Activated CD4-positive, alpha-beta T cell treated with anti-CD3 and anti-CD28 coated beads for 48 hours (primary cell): ENCODE measurements at regions not wholly inside any gene's neighbourhood (a gene's known extent, or its start where the extent isn't known, plus 50 kb on each side); places are given as distances from the start of the nearest gene placed in this dataset.
"Not testable (repeated sequence)": the region's sequence is repeated elsewhere in the genome, so short reads cannot be mapped to it uniquely, and the experiment has no call there.

ENCODE experiments used
- DNase-seq: peaks from one replicate; pipeline ENCODE4 v3.0.0-alpha.2; 2020

DNA sequence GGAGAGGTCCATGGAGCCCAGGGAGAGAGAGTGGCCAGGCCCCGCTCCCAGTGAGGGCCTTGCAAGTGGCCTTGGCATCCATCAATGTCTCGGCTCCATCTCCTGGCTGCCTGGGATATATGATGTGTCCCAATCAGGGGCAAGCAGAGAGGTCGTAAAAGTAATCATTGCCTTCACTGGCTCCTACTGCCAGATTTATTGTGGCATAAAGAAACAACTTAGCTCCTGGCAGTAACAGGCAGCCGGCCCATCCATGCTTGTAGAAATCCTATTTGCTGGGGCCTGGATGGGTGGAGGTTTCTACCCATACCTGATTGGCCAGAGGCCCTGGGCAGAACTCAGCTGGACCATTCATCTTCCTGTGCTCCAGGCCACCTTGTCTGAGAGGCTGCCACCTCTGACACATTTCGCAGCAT is 272.6 kb downstream of the MATN1 start:
- DNase-seq, result no peak

- DNase-seq, result no peak
Measured at GRCh38 chr1:30450148-30450817, 273.1 kb downstream of the MATN1 start.

GRCh38 chr1:30449428-30450147 is 273.8 kb downstream of the MATN1 start:
- no peak for DNase-seq

DNA sequence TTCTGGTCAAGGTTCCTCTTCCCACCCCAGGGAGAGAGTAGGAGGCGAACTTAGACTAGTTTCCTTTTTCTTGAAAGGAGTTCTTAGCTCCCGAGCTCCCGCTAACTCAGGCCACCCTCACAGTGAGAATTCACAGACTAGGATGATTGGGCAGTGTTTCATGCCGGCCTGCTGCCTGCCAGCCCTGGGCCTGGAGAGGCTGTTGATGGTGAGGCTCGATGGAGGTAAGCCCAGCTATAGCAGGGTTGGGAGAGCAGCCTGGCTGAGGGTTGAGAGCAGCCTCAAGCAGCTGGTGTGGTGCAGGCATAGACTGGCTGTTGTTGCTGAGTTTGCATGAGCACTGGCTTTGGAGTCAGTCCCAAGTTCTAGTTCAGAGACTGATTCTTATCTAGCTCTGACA is 274.4 kb downstream of the MATN1 start:
- no peak for DNase-seq

DNA sequence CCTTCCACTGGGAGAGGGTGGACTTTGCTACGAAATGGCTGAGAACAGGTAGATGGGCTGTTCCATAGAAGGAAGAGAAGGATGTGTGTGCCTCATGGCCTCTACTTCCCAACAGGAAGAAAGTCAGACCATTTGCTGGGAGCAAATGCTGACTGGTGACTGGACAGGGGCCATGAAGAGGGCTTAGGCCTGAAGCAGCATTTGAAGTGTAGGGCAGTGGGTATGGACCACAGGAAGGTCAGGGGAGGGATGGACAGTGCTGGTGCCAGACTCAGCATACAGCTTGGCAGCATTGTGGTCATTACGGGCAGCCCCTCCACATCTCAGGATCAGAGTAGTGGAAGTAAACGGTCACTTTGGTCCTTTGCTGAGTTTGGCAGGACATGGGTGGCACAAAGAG is 275.7 kb downstream of the MATN1 start:
- DNase-seq, result no peak

- no peak for DNase-seq
Measured at GRCh38 chr1:30447080-30447479, 276.3 kb downstream of the MATN1 start.

DNA sequence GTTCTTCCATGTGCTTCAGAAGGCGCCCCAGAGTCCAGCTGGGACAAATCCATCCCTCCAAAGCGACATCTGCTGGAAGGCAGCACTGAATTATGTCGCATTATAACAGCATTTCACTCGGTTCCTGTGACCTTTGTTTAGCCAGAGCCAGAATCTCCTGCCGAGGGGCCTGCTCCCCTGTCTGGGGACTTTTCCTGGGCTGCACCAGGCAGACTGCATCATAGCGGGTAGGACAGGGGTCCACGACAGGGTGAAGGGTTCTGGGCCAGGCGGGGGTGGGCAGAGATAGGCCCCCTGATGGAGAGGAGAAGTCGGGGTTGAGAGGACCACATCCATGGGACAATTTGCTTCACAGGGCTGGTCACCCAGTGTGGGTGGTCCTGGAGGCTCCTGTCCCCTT is 276.9 kb downstream of the MATN1 start:
- no peak for DNase-seq

- DNase-seq, result no peak
Measured at GRCh38 chr1:30446095-30446494, 277.3 kb downstream of the MATN1 start.

DNA sequence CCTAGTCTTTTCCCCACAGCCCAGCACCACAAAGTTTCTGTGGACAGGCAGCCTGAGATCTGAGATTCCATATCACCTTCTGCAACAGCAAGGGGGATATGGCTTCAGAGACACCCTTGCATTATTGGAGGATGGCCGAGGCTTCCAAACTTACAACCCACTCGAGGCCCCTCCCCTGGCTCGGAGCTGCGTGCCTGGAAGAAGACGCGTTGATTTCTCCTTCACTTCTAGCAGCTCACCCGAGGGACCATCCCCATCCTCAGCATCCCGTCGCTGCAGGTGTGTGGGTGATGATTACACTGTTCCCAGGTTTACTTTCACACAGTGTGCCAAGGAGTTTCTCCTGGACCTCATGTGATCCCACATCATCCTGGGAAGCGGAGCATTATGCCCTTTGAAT is 277.9 kb downstream of the MATN1 start:
- no peak for DNase-seq

GRCh38 chr1:30444850-30445249 is 278.5 kb downstream of the MATN1 start:
- no peak for DNase-seq

GRCh38 chr1:30444401-30444800 is 279.0 kb downstream of the MATN1 start:
- no peak for DNase-seq

DNA sequence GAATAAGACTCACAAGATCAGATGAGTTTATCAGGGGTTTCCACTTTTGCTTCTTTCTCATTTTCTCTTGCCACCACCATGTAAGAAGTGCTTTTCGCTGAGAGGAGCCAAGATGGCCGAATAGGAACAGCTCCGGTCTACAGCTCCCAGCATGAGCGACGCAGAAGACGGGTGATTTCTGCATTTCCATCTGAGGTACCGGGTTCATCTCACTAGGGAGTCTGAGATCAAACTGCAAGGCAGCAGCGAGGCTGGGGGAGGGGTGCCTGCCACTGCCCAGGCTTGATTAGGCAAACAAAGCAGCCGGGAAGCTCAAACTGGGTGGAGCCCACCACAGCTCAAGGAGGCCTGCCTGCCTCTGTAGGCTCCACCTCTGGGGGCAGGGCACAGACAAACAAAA is 285.1 kb downstream of the MATN1 start:
- DNase-seq, result not testable (repeated sequence)

DNA sequence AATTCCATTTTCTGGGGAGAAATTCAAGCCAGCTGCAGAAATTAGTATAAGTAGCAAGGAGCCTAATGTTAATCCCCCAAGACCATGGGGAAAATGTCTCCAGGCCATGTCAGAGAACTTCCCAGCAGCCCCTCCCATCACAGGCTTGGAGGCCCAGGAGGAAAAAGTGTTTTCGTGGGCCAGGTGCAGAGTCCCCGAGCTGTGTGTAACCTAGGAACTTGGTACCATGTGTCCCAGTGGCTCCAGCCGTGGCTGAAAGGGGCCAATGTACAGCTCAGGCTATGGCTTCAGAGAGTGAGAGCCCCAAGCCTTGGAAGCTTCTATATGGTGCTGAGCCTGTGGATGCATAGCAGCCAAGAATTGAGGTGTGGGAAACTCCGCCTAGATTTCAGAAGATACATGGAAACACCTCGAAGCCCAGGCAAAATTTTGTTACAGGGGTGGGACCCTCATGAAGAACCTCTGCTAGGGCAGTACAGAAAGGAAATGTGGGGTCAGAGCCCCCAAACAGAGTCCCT is 286.3 kb downstream of the MATN1 start:
- no peak for DNase-seq

DNA sequence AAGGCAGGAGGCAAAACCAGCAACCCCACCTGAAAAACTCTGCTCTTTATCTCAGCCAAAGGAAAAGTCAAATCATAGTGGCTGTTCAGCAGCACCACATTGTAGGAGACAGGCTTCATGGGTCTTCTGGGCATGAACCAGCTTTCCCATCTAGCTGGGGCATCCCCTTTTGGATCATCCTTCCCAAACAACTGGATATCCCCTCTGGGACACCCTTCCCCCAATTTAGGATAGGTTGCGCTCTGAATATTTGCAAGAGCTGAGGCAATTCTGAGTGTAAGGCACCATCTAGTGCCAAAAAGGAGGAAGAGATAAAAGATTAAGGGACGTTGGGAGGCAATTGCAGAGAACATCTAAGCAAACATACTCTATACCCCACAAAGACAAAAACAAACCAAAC is 295.8 kb downstream of the MATN1 start:
- no peak for DNase-seq

- no peak for DNase-seq
Measured at GRCh38 chr1:30425046-30425445, 298.3 kb downstream of the MATN1 start.

GRCh38 chr1:30423570-30423969 is 299.8 kb downstream of the MATN1 start:
- DNase-seq, result no peak

DNA sequence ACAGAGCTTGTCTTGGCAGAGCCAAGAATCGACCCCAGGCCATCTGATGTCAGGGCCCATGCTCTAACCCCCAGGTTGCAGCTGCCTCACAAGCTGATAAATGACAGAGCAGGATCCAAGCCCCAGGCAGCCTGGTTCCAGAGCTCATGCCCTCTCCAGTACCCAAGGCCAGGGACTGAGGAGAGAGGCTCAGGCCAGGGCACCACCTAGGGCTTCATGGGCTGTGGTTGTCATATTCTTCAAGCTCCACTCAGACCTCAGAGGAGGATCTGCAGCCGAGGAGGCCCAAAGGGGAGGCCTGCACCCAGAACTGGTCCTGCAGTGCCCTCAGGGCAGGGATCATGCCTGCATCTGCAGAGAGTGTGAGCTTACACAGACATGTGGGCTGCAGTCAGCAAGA is 301.1 kb downstream of the MATN1 start:
- no peak for DNase-seq

DNA sequence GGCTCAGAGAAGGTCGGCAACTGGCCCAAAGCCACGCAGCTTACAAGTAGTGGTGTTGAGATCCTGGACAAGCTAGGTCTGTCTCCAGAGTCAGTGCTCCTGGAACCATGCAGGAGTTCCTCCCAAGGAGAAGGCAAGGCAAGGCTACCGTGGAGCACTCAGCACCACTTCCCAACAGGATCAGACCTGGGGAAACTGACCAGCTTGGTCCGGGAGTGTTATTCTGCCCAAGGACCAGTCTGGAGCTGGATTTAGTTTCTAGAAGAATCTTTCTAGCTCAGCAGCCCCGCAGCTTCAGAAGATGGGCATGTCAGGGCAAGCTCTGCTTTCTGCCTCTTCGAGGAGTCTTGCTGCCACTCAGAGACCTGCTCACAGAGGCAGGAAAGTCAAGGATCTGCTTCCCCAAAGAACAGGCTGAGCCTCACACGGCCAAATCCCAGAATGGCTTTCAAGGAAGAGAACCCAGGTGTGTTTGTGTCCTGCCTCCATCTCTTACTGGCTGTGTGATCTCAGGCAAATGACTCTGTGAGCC is 302.8 kb downstream of the MATN1 start:
- DNase-seq, result no peak

- no peak for DNase-seq
Measured at GRCh38 chr1:30419831-30420230, 303.6 kb downstream of the MATN1 start.

GRCh38 chr1:30418939-30419720 is 304.3 kb downstream of the MATN1 start:
- no peak for DNase-seq

DNA sequence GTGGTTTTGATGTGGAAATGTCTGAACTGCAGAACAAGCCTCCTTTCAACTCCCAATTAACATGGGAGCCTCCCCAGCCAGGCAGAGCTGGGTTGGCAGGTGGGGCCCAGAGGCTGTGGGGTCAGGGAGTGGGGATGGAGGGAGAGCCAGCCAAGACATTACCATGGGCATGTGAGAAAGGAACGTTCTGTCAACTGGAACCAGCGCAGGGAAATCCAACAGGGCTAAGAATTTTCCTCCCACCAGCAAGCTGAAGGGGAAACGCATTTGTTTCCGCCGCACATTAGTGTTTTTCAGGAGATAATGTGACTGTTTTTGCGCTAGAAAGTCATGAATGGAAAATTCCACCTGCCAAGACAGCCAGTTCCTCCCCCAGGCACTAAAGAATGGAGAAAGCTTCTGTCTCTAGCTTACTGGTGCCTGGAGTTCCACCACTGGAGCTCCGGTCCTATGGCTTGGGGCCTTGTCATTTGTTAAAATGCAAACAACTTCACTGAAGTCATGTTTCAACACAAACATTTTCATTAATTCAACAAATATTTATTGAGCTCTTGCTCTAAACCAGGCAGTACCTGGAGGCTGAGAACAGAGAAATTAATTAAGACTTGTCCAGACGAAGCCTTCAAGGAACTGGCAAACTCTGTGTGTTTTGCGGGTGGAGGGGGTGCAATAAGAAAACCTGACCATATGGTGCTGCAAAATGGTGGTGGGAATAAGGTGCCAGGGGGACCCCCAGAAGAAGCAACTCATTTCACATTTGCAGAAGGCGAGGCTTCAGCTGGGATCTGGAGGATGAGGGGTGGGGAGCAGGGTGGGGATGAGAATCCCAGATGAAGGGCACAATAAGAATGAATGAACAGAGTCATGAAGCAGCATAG is 305.1 kb downstream of the MATN1 start:
- DNase-seq, result no peak

DNA sequence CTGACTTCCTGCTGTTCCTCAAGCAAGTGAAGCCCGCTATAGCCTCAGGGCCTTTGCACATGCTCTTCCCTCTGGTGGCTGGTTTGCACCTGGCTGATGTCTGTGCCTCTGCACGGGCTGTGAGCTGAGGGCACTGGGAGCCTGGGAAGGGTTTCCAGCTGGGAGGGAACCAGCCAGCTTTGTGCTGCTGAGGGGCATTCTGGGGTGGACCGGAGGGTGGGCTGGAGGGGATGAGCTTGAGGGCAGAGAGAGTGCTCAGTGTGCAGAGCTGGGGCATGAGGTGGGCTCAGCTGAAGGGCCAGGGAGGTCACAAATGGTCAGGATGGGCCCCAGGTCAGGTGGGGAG is 305.7 kb downstream of the MATN1 start:
- no peak for DNase-seq
